ENCODE measurements at regions not wholly inside any gene's neighbourhood (a gene's known extent, or its start where the extent isn't known, plus 50 kb on each side); places are given as distances from the start of the nearest gene placed in this dataset.

GRCh38 chr2:76546207-76546606 is 835.5 kb upstream of the GCFC2 start:
- Histone ChIP-seq H3K4me3 (ENCODE audit: low read depth, low read length) (no peak overlapping the region), H3K36me3 (ENCODE audit: control insufficient read depth, insufficient read depth, low read length) (no peaks in the 10 kb centered on the region), H3K27me3 (ENCODE audit: control insufficient read depth, insufficient read depth, low read length) (no peaks in the 10 kb centered on the region)
- CTCF ChIA-PET, result no interaction called here
- DNase-seq (ENCODE audit: low read depth), result no peak
- POLR2A ChIA-PET, result no interaction called here
- TF ChIP-seq, protein P1, sequence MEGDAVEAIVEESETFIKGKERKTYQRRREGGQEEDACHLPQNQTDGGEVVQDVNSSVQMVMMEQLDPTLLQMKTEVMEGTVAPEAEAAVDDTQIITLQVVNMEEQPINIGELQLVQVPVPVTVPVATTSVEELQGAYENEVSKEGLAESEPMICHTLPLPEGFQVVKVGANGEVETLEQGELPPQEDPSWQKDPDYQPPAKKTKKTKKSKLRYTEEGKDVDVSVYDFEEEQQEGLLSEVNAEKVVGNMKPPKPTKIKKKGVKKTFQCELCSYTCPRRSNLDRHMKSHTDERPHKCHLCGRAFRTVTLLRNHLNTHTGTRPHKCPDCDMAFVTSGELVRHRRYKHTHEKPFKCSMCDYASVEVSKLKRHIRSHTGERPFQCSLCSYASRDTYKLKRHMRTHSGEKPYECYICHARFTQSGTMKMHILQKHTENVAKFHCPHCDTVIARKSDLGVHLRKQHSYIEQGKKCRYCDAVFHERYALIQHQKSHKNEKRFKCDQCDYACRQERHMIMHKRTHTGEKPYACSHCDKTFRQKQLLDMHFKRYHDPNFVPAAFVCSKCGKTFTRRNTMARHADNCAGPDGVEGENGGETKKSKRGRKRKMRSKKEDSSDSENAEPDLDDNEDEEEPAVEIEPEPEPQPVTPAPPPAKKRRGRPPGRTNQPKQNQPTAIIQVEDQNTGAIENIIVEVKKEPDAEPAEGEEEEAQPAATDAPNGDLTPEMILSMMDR (IDR thresholded peaks at IDR 0.05; ENCODE audit: insufficient read depth, low read depth, low read length), result no peak

DNA sequence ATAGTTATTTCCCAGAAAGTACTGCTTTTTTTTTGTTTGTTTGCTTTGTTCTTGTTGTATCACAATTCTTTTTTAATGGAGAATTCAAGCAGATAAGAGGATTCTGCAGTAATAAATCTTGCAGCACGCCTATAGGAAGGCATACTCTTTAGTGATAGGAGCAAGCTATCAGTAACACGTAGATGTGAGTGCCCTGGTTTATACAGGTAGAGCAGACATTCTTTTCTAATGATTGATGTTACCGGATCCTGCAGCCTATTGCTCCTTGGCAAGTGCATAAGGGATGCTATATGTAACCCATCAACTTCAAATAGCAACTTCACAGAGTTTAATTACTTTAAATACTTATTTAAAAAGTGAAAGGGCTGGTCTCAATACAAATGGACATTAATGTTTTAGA is 834.2 kb upstream of the GCFC2 start:
- TF ChIP-seq, protein P1 (IDR thresholded peaks at IDR 0.05; ENCODE audit: insufficient read depth, low read depth, low read length), result no peak
- no peak overlapping the region for H3K4me3 ChIP-seq (ENCODE audit: low read depth, low read length)
- CTCF ChIA-PET, result interaction anchor here (0.6 kb wide), 1 partner anchor 204 kb away, joined by 5 read pairs; no protein-coding TSS in a partner anchor
- H3K27me3 ChIP-seq (ENCODE audit: control insufficient read depth, insufficient read depth, low read length), result no peaks in the 10 kb centered on the region
- DNase-seq (ENCODE audit: low read depth), result no peak
- no peaks in the 10 kb centered on the region for H3K36me3 ChIP-seq (ENCODE audit: control insufficient read depth, insufficient read depth, low read length)
- POLR2A ChIA-PET, result no interaction called here

DNA sequence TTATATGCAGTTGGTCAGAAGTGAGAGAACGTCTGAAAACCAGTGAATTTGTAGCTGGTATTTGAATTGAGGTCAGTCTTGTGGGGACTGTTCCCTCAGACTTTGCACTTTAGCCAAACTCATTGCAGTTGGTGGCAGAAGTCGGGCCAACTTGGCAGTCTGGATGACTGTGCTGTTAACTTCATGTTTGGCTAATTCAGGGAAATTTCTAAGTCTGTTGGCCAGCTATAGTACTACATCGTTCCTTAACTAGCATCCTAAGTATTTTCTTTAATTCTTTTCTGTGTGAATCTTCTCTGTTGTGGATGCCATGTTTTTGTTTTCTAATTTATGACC is 806.8 kb upstream of the GCFC2 start:
- Histone ChIP-seq H3K27me3 (ENCODE audit: control insufficient read depth, insufficient read depth, low read length) (no peaks in the 10 kb centered on the region), H3K4me3 (ENCODE audit: low read depth, low read length) (no peak overlapping the region), H3K36me3 (ENCODE audit: control insufficient read depth, insufficient read depth, low read length) (no peaks in the 10 kb centered on the region)
- no peak for DNase-seq (ENCODE audit: low read depth)
- ChIA-PET POLR2A (no interaction called here), CTCF (no interaction called here)
- TF ChIP-seq, protein P1 (IDR thresholded peaks at IDR 0.05; ENCODE audit: insufficient read depth, low read depth, low read length), result no peak

GRCh38 chr2:76516861-76517573 is 806.3 kb upstream of the GCFC2 start:
- H3K4me3 ChIP-seq (ENCODE audit: low read depth, low read length), result no peak overlapping the region

DNA sequence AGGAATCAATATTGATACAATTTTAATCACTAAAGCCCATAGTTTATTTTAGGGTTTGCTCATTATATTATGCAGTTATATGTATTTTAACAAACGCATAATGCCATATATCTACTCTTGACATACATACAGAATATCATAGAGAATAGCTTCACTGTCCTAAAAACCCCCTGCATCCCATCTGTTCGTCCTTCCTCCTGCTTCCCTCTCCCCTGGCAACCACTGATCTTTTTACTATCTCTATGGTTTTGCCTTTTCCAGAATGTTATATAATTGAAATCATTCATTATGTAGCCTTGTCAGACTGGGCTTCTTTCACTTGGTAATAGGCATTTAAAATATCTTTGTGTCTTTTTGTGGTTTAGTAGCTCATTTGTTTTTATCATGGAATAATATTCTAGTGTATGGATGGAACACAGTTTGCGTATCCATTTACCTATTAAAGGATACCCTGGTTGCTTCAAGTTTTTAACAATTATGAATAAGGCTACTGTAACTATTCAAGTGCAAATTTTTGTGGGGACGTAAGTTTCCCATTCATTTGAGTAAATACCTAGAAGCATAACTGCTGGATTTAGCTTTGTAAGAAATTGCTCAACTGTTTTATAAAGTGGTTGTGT is 801.6 kb upstream of the GCFC2 start:
- TF ChIP-seq, protein P1 (IDR thresholded peaks at IDR 0.05; ENCODE audit: insufficient read depth, low read depth, low read length), result no peak
- CTCF ChIA-PET, result no interaction called here
- Histone ChIP-seq H3K36me3 (ENCODE audit: control insufficient read depth, insufficient read depth, low read length) (no peaks in the 10 kb centered on the region), H3K4me3 (ENCODE audit: low read depth, low read length) (no peak overlapping the region), H3K27me3 (ENCODE audit: control insufficient read depth, insufficient read depth, low read length) (no peaks in the 10 kb centered on the region)
- no peak for DNase-seq (ENCODE audit: low read depth)
- POLR2A ChIA-PET, result no interaction called here

More at GRCh38 chr2:76516861-76517573, 806.3 kb upstream of the GCFC2 start:
- ChIA-PET POLR2A (no interaction called here), CTCF (no interaction called here)
- H3K27me3 ChIP-seq (ENCODE audit: control insufficient read depth, insufficient read depth, low read length), result no peaks in the 10 kb centered on the region
- H3K36me3 ChIP-seq (ENCODE audit: control insufficient read depth, insufficient read depth, low read length), result no peaks in the 10 kb centered on the region
- TF ChIP-seq, protein P1 (IDR thresholded peaks at IDR 0.05; ENCODE audit: insufficient read depth, low read depth, low read length), result no peak
- DNase-seq (ENCODE audit: low read depth), result no peak

All from BJ (cell line).